GM23338 (cell line): ENCODE measurements at regions not wholly inside any gene's neighbourhood (a gene's known extent, or its start where the extent isn't known, plus 50 kb on each side); places are given as distances from the start of the nearest gene placed in this dataset.

ENCODE experiments used
- ATAC-seq: fragments of 200-7000 bp; cut with Tn5 transposase; 3 replicates; pipeline ENCODE4 v1.9.1; 2020
- DNase-seq: peaks from one replicate; pipeline ENCODE4 v3.0.0-alpha.2; 2015; ENCODE audit warnings: low spot score
- H2AFZ ChIP-seq: fragments of 200-600 bp; sonication (generic); 2 replicates; pipeline ENCODE4 v1.8.0; 2016; ENCODE audit warnings: antibody characterized with exemption, mild to moderate bottlenecking, moderate library complexity
- H3F3A ChIP-seq: fragments of 200-600 bp; sonication (generic); replicated peaks from 2 replicates; pipeline ENCODE4 v1.8.0; 2017; ENCODE audit warnings: antibody characterized with exemption, mixed run types, low read depth
- H3K27ac ChIP-seq: fragments of 200-600 bp; sonication (generic); 2 replicates; pipeline ENCODE4 v1.6.1; 2016; ENCODE audit warnings: low read depth
- H3K27me3 ChIP-seq: fragments of 200-600 bp; sonication (generic); 2 replicates; pipeline ENCODE4 v1.8.0; 2016; ENCODE audit warnings: mild to moderate bottlenecking, mixed run types, moderate library complexity; ENCODE audit not compliant: insufficient read depth
- H3K36me3 ChIP-seq: fragments of 200-600 bp; sonication (generic); 2 replicates; pipeline ENCODE4 v1.8.0; 2016; ENCODE audit warnings: mild to moderate bottlenecking; ENCODE audit not compliant: insufficient read depth
- H3K4me1 ChIP-seq: fragments of 200-600 bp; sonication (generic); 2 replicates; pipeline ENCODE4 v1.8.0; 2016; ENCODE audit warnings: mild to moderate bottlenecking, moderate library complexity; ENCODE audit not compliant: insufficient read depth
- H3K4me2 ChIP-seq: fragments of 200-600 bp; sonication (generic); 2 replicates; pipeline ENCODE4 v1.7.1; 2017; ENCODE audit warnings: mixed run types
- H3K4me3 ChIP-seq: fragments of 200-600 bp; sonication (generic); 2 replicates; pipeline ENCODE4 v1.6.1; 2016; ENCODE audit warnings: mixed run types
- H3K79me2 ChIP-seq: fragments of 200-600 bp; sonication (generic); replicated peaks from 2 replicates; pipeline ENCODE4 v1.8.0; 2017; ENCODE audit warnings: mild to moderate bottlenecking; ENCODE audit not compliant: insufficient read depth
- H3K9me2 ChIP-seq: fragments of 200-600 bp; sonication (generic); 2 replicates; pipeline ENCODE4 v1.8.0; 2017; ENCODE audit not compliant: insufficient read depth
- H4K20me1 ChIP-seq: fragments of 200-600 bp; sonication (generic); replicated peaks from 2 replicates; pipeline ENCODE4 v1.8.0; 2017; ENCODE audit warnings: mild to moderate bottlenecking; ENCODE audit not compliant: insufficient read depth
- H3K27ac Mint-ChIP-seq: 2 replicates; pipeline ENCODE4 v1.8.0; 2020; ENCODE audit warnings: inconsistent platforms, mild to moderate bottlenecking, moderate library complexity, mixed read lengths
- H3K27me3 Mint-ChIP-seq: 3 replicates; pipeline ENCODE4 v1.8.0; 2022; ENCODE audit warnings: low read depth, mild to moderate bottlenecking, moderate library complexity, mixed read lengths, inconsistent platforms; ENCODE audit not compliant: insufficient read depth, poor library complexity
- H3K36me3 Mint-ChIP-seq: 3 replicates; pipeline ENCODE4 v1.8.0; 2021; ENCODE audit warnings: low read depth, mild to moderate bottlenecking, inconsistent platforms, moderate library complexity, mixed read lengths
- H3K4me1 Mint-ChIP-seq: 3 replicates; pipeline ENCODE4 v1.8.0; 2020; ENCODE audit warnings: mild to moderate bottlenecking, inconsistent platforms, mixed read lengths
- H3K4me3 Mint-ChIP-seq: 3 replicates; pipeline ENCODE4 v1.8.0; 2021; ENCODE audit warnings: moderate library complexity, mild to moderate bottlenecking, inconsistent platforms, mixed read lengths
- H3K9me3 Mint-ChIP-seq: 3 replicates; pipeline ENCODE4 v1.8.0; 2020; ENCODE audit warnings: moderate library complexity, mild to moderate bottlenecking, inconsistent platforms, mixed read lengths
- CREB1 ChIP-seq: fragments of 250-450 bp; sonication (Bioruptor Pico); IDR thresholded peaks from 2 replicates; pipeline ENCODE4 v1.5.0; 2020; ENCODE audit warnings: low read depth, mild to moderate bottlenecking, moderate library complexity
- CTCF ChIP-seq, 2 experiments: fragments of 200-600 bp in 1 of 2; sonication (generic) in 1 of 2; conservative IDR thresholded peaks; 2 replicates each; pipeline versions ENCODE4 v1.5.1 to v1.6.1; 2016 to 2017; ENCODE audit warnings: antibody characterized with exemption in 2 of 2, low read depth in 2 of 2, mild to moderate bottlenecking in 2 of 2, moderate library complexity in 1 of 2
- ETS1 ChIP-seq: IDR thresholded peaks from 2 replicates; pipeline ENCODE4 v1.6.1; 2016; ENCODE audit warnings: antibody characterized with exemption
- EZH2 ChIP-seq: fragments of 200-600 bp; sonication (generic); IDR thresholded peaks from one replicate; pipeline ENCODE4 v1.8.0; 2017; ENCODE audit warnings: antibody characterized with exemption, mild to moderate bottlenecking, low read depth; ENCODE audit not compliant: unreplicated experiment
- JUNB ChIP-seq: IDR thresholded peaks from one replicate; pipeline ENCODE4 v1.6.1; 2016; ENCODE audit warnings: antibody characterized with exemption; ENCODE audit not compliant: unreplicated experiment
- NANOG ChIP-seq: IDR thresholded peaks from 2 replicates; pipeline ENCODE4 v1.6.1; 2016; ENCODE audit warnings: antibody characterized with exemption, borderline replicate concordance
- POLR2AphosphoS5 ChIP-seq: IDR thresholded peaks from 2 replicates; pipeline ENCODE4 v1.6.1; 2016; ENCODE audit warnings: antibody characterized with exemption, low read depth
- REST ChIP-seq: IDR thresholded peaks from one replicate; pipeline ENCODE4 v1.6.1; 2018; ENCODE audit warnings: antibody characterized with exemption; ENCODE audit not compliant: unreplicated experiment
- ZNF114 ChIP-seq: fragments of 250-450 bp; sonication (Bioruptor Pico); IDR thresholded peaks from 2 replicates; pipeline ENCODE4 v1.5.0; 2020; ENCODE audit warnings: mild to moderate bottlenecking, moderate library complexity
- ZNF331 ChIP-seq: fragments of 250-450 bp; sonication (Bioruptor Pico); IDR thresholded peaks from 2 replicates; pipeline ENCODE4 v1.5.0; 2020; ENCODE audit warnings: low read depth, mild to moderate bottlenecking, moderate library complexity
- ZNF462 ChIP-seq: fragments of 250-450 bp; sonication (Bioruptor Pico); IDR thresholded peaks from 2 replicates; pipeline ENCODE4 v1.5.0; 2020; ENCODE audit warnings: mild to moderate bottlenecking, moderate library complexity

- no peak for ATAC-seq
Measured at GRCh38 chr10:52615331-52615730, 157.3 kb downstream of the MBL2 start.

More at GRCh38 chr10:52615331-52615730, 157.3 kb downstream of the MBL2 start:
- Histone ChIP-seq H3K27ac (no peak overlapping the region), H3K4me2 (no peak overlapping the region), H3K4me3 (no peak overlapping the region), H3K36me3 (no peaks in the 10 kb centered on the region), H3K4me1 (no peaks in the 10 kb centered on the region), H3K9me2 (no peaks in the 10 kb centered on the region), H4K20me1 (no peaks in the 10 kb centered on the region), H3K79me2 (no peaks in the 10 kb centered on the region), H3K27me3 (no peaks in the 10 kb centered on the region), H2AFZ (no peak overlapping the region), H3F3A (no peaks in the 10 kb centered on the region)
- Mint-ChIP-seq H3K27ac (no peak overlapping the region), H3K4me1 (no peaks in the 10 kb centered on the region), H3K4me3 (no peak overlapping the region), H3K36me3 (no peaks in the 10 kb centered on the region), H3K27me3 (peaks cover 3% of the 10 kb centered on the region), H3K9me3 (no peaks in the 10 kb centered on the region)
- no peak for DNase-seq
- TF ChIP-seq JUNB (no peak), ZNF331 (no peak), CREB1 (CRISPR knock-in tag) (no peak), CTCF (conservative IDR thresholded peaks at IDR 0.05; ENCODE audit: low read depth in 2 of 2) (no peak), NANOG (no peak), REST (no peak), EZH2 (no peak), POLR2AphosphoS5 (no peak), ZNF462 (no peak), ZNF114 (CRISPR knock-in tag) (no peak), ETS1 (no peak)
